OCI-LY7 (cell line): ENCODE measurements at regions not wholly inside any gene's neighbourhood (a gene's known extent, or its start where the extent isn't known, plus 50 kb on each side); places are given as distances from the start of the nearest gene placed in this dataset.

Experiments
- BruUV-seq: library from RNA; stranded (reverse); fragments of 400-500 nt; replicated peaks from 2 replicates; lab custom pipeline; 2021; lab: Mats Ljungman, UMichigan
- CTCF ChIA-PET: fragments of 300-600 bp; sonication (Branson Sonifier 250); formaldehyde crosslinking; loops from one replicate; lab custom pipeline; 2022; ENCODE audit warnings: antibody characterized with exemption; ENCODE audit not compliant: unreplicated experiment; lab: Charles Lee
- POLR2A ChIA-PET: fragments of 300-600 bp; sonication (Branson Sonifier 250); formaldehyde crosslinking; loops from one replicate; lab custom pipeline; 2022; ENCODE audit warnings: antibody characterized with exemption; lab: Charles Lee
- DNase-seq: peaks from one replicate; pipeline ENCODE4 v3.0.0-alpha.2; 2015; ENCODE audit warnings: low spot score
- H2AFZ ChIP-seq: fragments of 200-600 bp; sonication (generic), shearing (Covaris generic); 2 replicates; pipeline ENCODE4 v1.6.1; 2014; ENCODE audit warnings: mild to moderate bottlenecking, antibody characterized with exemption, low read length, moderate library complexity
- H3K27ac ChIP-seq: fragments of 200-600 bp; sonication (generic); 2 replicates; pipeline ENCODE4 v1.5.1; 2014; ENCODE audit warnings: mixed run types, low read depth, mild to moderate bottlenecking, moderate library complexity, low read length, inconsistent platforms; ENCODE audit not compliant: poor library complexity, severe bottlenecking
- H3K36me3 ChIP-seq: fragments of 200-600 bp; sonication (generic); 2 replicates; pipeline ENCODE4 v1.6.1; 2014; ENCODE audit warnings: mild to moderate bottlenecking, antibody characterized with exemption, low read length, moderate library complexity, mixed read lengths; ENCODE audit not compliant: insufficient read depth
- H3K4me1 ChIP-seq: fragments of 200-600 bp; sonication (generic); 2 replicates; pipeline ENCODE4 v1.5.1; 2014; ENCODE audit warnings: mild to moderate bottlenecking, low read length; ENCODE audit not compliant: insufficient read depth, poor library complexity, severe bottlenecking
- H3K4me2 ChIP-seq: fragments of 200-600 bp; sonication (generic); 2 replicates; pipeline ENCODE4 v1.6.1; 2014; ENCODE audit warnings: mild to moderate bottlenecking, low read length
- H3K4me3 ChIP-seq: fragments of 200-600 bp; sonication (generic); 2 replicates; pipeline ENCODE4 v1.5.1; 2014; ENCODE audit warnings: mild to moderate bottlenecking, low read depth, low read length; ENCODE audit not compliant: poor library complexity, severe bottlenecking
- H3K79me2 ChIP-seq: fragments of 200-600 bp; sonication (generic); 2 replicates; pipeline ENCODE4 v1.6.1; 2016; ENCODE audit warnings: low read depth, mild to moderate bottlenecking, low read length, moderate library complexity, mixed read lengths; ENCODE audit not compliant: insufficient read depth
- H3K9me2 ChIP-seq: fragments of 200-600 bp; sonication (generic); 2 replicates; pipeline ENCODE4 v1.6.1; 2016; ENCODE audit warnings: mild to moderate bottlenecking, low read length, mixed read lengths; ENCODE audit not compliant: insufficient read depth
- H3K9me3 ChIP-seq: fragments of 200-600 bp; sonication (generic); 2 replicates; pipeline ENCODE4 v1.6.1; 2014; ENCODE audit warnings: mild to moderate bottlenecking, mixed run types, low read length, mixed read lengths
- H4K20me1 ChIP-seq: fragments of 200-600 bp; sonication (generic); 2 replicates; pipeline ENCODE4 v1.6.1; 2014; ENCODE audit warnings: mild to moderate bottlenecking, antibody characterized with exemption, low read length, moderate library complexity, mixed read lengths; ENCODE audit not compliant: insufficient read depth
- CTCF ChIP-seq: fragments of 200-600 bp; sonication (generic); conservative IDR thresholded peaks from 2 replicates; pipeline ENCODE4 v1.5.1; 2014; ENCODE audit warnings: mild to moderate bottlenecking, antibody characterized with exemption, low read length, moderate library complexity, mixed read lengths
- EZH2phosphoT487 ChIP-seq: fragments of 200-600 bp; sonication (generic); IDR thresholded peaks from 2 replicates; pipeline ENCODE4 v1.6.1; 2018; ENCODE audit warnings: low read depth, borderline replicate concordance, mild to moderate bottlenecking, mixed run types, antibody characterized with exemption, low read length, moderate library complexity, mixed read lengths
- intact Hi-C: fragments of 100-400 bp; cut with micrococcal nuclease; formaldehyde crosslinking; loops from one replicate; pipeline ENCODE4 v1.10.0; 2022; ENCODE audit not compliant: unreplicated experiment

- CTCF ChIA-PET = no interaction called here
- no TSS peak for BruUV-seq
- POLR2A ChIA-PET = interaction anchor here (0.7 to 1.0 kb wide), 2 partner anchors 23 to 385 kb away, joined by 3 read pairs; no protein-coding TSS in a partner anchor
Measured at GRCh38 chr2:198874472-198874858, 583.3 kb downstream of the SATB2 start.

GRCh38 chr2:198873503-198874471 lies 584.0 kb downstream of the SATB2 start:
- Histone ChIP-seq H2AFZ (peak overlapping the region; percentile 27; the same call in 1 of the 2 replicates), H3K36me3 (no peaks in the 10 kb centered on the region; the same call in 1 of the 2 replicates), H3K79me2 (no peaks in the 10 kb centered on the region), H3K4me2 (no peak overlapping the region), H3K9me3 (no peaks in the 10 kb centered on the region; the same call in 1 of the 2 replicates), H3K27ac (no peak overlapping the region), H3K4me3 (no peak overlapping the region), H3K9me2 (no peaks in the 10 kb centered on the region), H4K20me1 (no peaks in the 10 kb centered on the region), H3K4me1 (no peaks in the 10 kb centered on the region)
- CTCF ChIA-PET = no interaction called here
- POLR2A ChIA-PET = interaction anchor here (0.9 to 1.0 kb wide), 2 partner anchors 24 to 29 kb away, joined by 3 to 4 read pairs; no protein-coding TSS in a partner anchor
- intact Hi-C loops = no loop called here
- BruUV-seq = no TSS peak
- DNase-seq = no peak
- TF ChIP-seq CTCF (no peak), EZH2phosphoT487 (no peak)

More at GRCh38 chr2:198874472-198874858, 583.3 kb downstream of the SATB2 start:
- H4K20me1 ChIP-seq = no peaks in the 10 kb centered on the region
- H2AFZ ChIP-seq = peak overlapping the region; percentile 27; the same call in 1 of the 2 replicates
- no peaks in the 10 kb centered on the region for H3K9me3 ChIP-seq
- H3K27ac ChIP-seq = no peak overlapping the region
- intact Hi-C loops = no loop called here
- H3K9me2 ChIP-seq = no peaks in the 10 kb centered on the region
- no peaks in the 10 kb centered on the region; the same call in 1 of the 2 replicates for H3K36me3 ChIP-seq
- no peaks in the 10 kb centered on the region for H3K79me2 ChIP-seq
- no peak for TF ChIP-seq EZH2phosphoT487
- no peak for TF ChIP-seq CTCF
- no peak for DNase-seq
- no peak overlapping the region for H3K4me3 ChIP-seq
- H3K4me2 ChIP-seq = no peak overlapping the region
- no peaks in the 10 kb centered on the region for H3K4me1 ChIP-seq
